Endothelial cell of umbilical vein (primary cell): ENCODE measurements at regions not wholly inside any gene's neighbourhood (a gene's known extent, or its start where the extent isn't known, plus 50 kb on each side); places are given as distances from the start of the nearest gene placed in this dataset.

Experiments
- BruUV-seq: library from RNA; stranded (reverse); fragments of 400-500 nt; replicated peaks from 2 replicates; lab custom pipeline; 2021; lab: Mats Ljungman, UMichigan
- CTCF ChIA-PET: fragments of 300-600, 350-600 bp; sonication (Branson Sonifier 250); formaldehyde crosslinking; loops from one replicate; lab custom pipeline; 2021; ENCODE audit warnings: antibody characterized with exemption, inconsistent platforms; lab: Charles Lee
- POLR2A ChIA-PET: fragments of 300-600, 350-600 bp; sonication (Branson Sonifier 250); formaldehyde crosslinking; loops from one replicate; lab custom pipeline; 2021; ENCODE audit warnings: antibody characterized with exemption, inconsistent platforms; lab: Charles Lee
- DNase-seq: peaks from one replicate; pipeline ENCODE4 v3.0.0-alpha.2; 2011; ENCODE audit warnings: low read depth, low spot score
- FAIRE-seq: peaks from 2 replicates; lab custom pipeline; 2011; peaks lifted over from hg19 to GRCh38; lab: Jason Lieb, UNC
- H2AFZ ChIP-seq: 2 replicates; pipeline ENCODE4 v1.6.0; 2012; ENCODE audit warnings: low read depth, low read length, control low read depth, inconsistent platforms
- H3K27ac ChIP-seq: 2 replicates; pipeline ENCODE4 v1.5.1; 2011; ENCODE audit warnings: low read depth, mild to moderate bottlenecking, control low read depth, low read length, moderate library complexity; ENCODE audit not compliant: insufficient read depth
- H3K27me3 ChIP-seq, 2 experiments: 2 replicates each; pipeline versions ENCODE4 v1.6.0 to v1.6.1; 2011; ENCODE audit warnings: low read length in 2 of 2, mixed read lengths in 1 of 2; ENCODE audit not compliant: control insufficient read depth in 2 of 2, insufficient read depth in 2 of 2
- H3K36me3 ChIP-seq, 2 experiments: 2 replicates in 1 of 2; 3 replicates in 1 of 2; pipeline ENCODE4 v1.5.1; 2011; ENCODE audit warnings: low read length in 2 of 2, mild to moderate bottlenecking in 1 of 2, moderate library complexity in 1 of 2; ENCODE audit not compliant: control insufficient read depth in 2 of 2, insufficient read depth in 2 of 2; ENCODE audit errors: extremely low read depth in 1 of 2
- H3K4me1 ChIP-seq: 3 replicates; pipeline ENCODE4 v1.5.1; 2011; ENCODE audit warnings: mild to moderate bottlenecking, low read length; ENCODE audit not compliant: control insufficient read depth, insufficient read depth; ENCODE audit errors: extremely low read depth
- H3K4me2 ChIP-seq: 2 replicates; pipeline ENCODE4 v1.6.1; 2011; ENCODE audit warnings: low read length, control low read depth, mixed read lengths; ENCODE audit not compliant: insufficient read depth
- H3K4me3 ChIP-seq, 3 experiments: fragments of 200-600 bp in 1 of 3; sonication (generic), shearing (Covaris generic) in 1 of 3; replicated peaks in 1 of 3; 2 replicates each; pipeline ENCODE4 v1.5.1; 2011 to 2016; ENCODE audit warnings: control low read depth in 3 of 3, low read length in 3 of 3, mild to moderate bottlenecking in 2 of 3, inconsistent platforms in 1 of 3, low read depth in 1 of 3, moderate library complexity in 1 of 3; ENCODE audit not compliant: insufficient read depth in 1 of 3
- H3K79me2 ChIP-seq: 2 replicates; pipeline ENCODE4 v1.6.0; 2012; ENCODE audit warnings: low read length, inconsistent platforms; ENCODE audit not compliant: control insufficient read depth, insufficient read depth
- H3K9ac ChIP-seq: replicated peaks from 2 replicates; pipeline ENCODE3; 2011; ENCODE audit warnings: low read length, control low read depth; ENCODE audit not compliant: insufficient read depth; ENCODE audit errors: extremely low read depth
- H3K9me1 ChIP-seq: replicated peaks from 3 replicates; pipeline ENCODE4 v1.6.0; 2011; ENCODE audit warnings: mild to moderate bottlenecking, low read length; ENCODE audit not compliant: control insufficient read depth, insufficient read depth; ENCODE audit errors: extremely low read depth
- H3K9me3 ChIP-seq: replicated peaks from 2 replicates; pipeline ENCODE4 v1.5.1; 2012; ENCODE audit warnings: low read length, inconsistent platforms; ENCODE audit not compliant: control insufficient read depth, insufficient read depth
- H4K20me1 ChIP-seq: replicated peaks from 2 replicates; pipeline ENCODE3; 2011; ENCODE audit warnings: mild to moderate bottlenecking, low read length; ENCODE audit not compliant: control insufficient read depth, insufficient read depth; ENCODE audit errors: extremely low read depth
- EZH2 ChIP-seq: IDR thresholded peaks from 2 replicates; pipeline ENCODE4 v1.6.1; 2012; ENCODE audit warnings: borderline replicate concordance, low read depth, mild to moderate bottlenecking, moderate library complexity, low read length, inconsistent platforms; ENCODE audit not compliant: severe bottlenecking
- FOS ChIP-seq: IDR thresholded peaks from 2 replicates; pipeline ENCODE4 v1.6.1; 2011; ENCODE audit warnings: mild to moderate bottlenecking, low read length, moderate library complexity, borderline replicate concordance; ENCODE audit not compliant: insufficient read depth
- GATA2 ChIP-seq: IDR thresholded peaks from 2 replicates; pipeline ENCODE4 v1.7.0; 2011; ENCODE audit warnings: low read depth, mild to moderate bottlenecking, moderate library complexity, mixed read lengths, low read length; ENCODE audit not compliant: insufficient read length, insufficient read depth
- JUN ChIP-seq: IDR thresholded peaks from 2 replicates; pipeline ENCODE4 v1.6.1; 2011; ENCODE audit warnings: borderline replicate concordance, low read depth; ENCODE audit not compliant: insufficient read length, insufficient read depth
- MYC ChIP-seq: IDR thresholded peaks from one replicate; pipeline ENCODE4 v1.6.1; 2011; ENCODE audit warnings: mild to moderate bottlenecking, low read depth, low read length
- POLR2A ChIP-seq: IDR thresholded peaks from 2 replicates; pipeline ENCODE4 v1.6.1; 2012; ENCODE audit warnings: low read depth, mild to moderate bottlenecking, control low read depth, low read length
- POLR2AphosphoS5 ChIP-seq: IDR thresholded peaks from 2 replicates; pipeline ENCODE4 v1.6.1; 2012; ENCODE audit warnings: low read depth, mild to moderate bottlenecking, control low read depth, low read length, moderate library complexity; ENCODE audit not compliant: insufficient read depth
- dilution Hi-C: fragments of 300-500 bp; cut with MboI; formaldehyde crosslinking; loops from one replicate; pipeline ENCODE4 v1.15.0; 2019; ENCODE audit warnings: low sequenced_read_pairs; ENCODE audit not compliant: extremely low pct_ligation_motif_present
- intact Hi-C: fragments of 100-400 bp; cut with micrococcal nuclease; formaldehyde crosslinking; loops from one replicate; pipeline ENCODE4 v1.10.0; 2022
- TF ChIP-seq, protein P1 (sequence below): IDR thresholded peaks from 2 replicates; pipeline ENCODE4 v1.6.1; 2011; ENCODE audit not compliant: insufficient read depth, insufficient read length

DNA sequence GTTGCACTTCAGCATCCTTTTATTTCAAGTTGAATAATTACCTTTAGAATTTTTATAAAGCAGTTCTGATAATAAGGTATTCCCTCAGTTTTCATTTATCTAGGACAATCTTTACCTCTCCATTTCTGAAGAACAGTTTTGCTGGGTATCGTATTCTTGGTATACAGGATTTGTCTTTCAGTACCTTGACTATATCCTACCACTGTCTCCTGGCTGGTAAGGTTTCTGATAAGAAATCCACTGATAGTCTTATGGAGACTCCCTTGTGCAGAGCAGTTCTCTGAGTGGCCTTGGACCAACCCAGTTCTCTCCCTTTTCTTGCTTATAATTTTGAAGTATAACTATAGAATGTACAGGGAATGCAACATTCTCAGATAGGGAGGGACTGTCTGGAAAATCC lies 51.3 kb upstream of the SAMD3 start:
- dilution Hi-C loops (no loop called here), intact Hi-C loops (no loop called here)
- H4K20me1 ChIP-seq = no peaks in the 10 kb centered on the region
- DNase-seq (no peak), FAIRE-seq (no peak)
- H2AFZ ChIP-seq = no peak overlapping the region
- no peak overlapping the region for H3K27ac ChIP-seq
- H3K27me3 ChIP-seq = no peaks in the 10 kb centered on the region
- no peak overlapping the region for H3K9ac ChIP-seq
- H3K9me1 ChIP-seq = no peaks in the 10 kb centered on the region
- no peak overlapping the region for H3K4me3 ChIP-seq
- H3K4me1 ChIP-seq = no peaks in the 10 kb centered on the region
- no TSS peak for BruUV-seq
- H3K79me2 ChIP-seq = no peaks in the 10 kb centered on the region
- H3K36me3 ChIP-seq = no peaks in the 10 kb centered on the region
- H3K4me2 ChIP-seq = no peak overlapping the region
- ChIA-PET POLR2A (no interaction called here), CTCF (no interaction called here)
- TF ChIP-seq JUN (no peak), POLR2A (no peak), EZH2 (no peak), POLR2AphosphoS5 (no peak), FOS (no peak), MYC (no peak), GATA2 (no peak)
- TF ChIP-seq, protein P1, sequence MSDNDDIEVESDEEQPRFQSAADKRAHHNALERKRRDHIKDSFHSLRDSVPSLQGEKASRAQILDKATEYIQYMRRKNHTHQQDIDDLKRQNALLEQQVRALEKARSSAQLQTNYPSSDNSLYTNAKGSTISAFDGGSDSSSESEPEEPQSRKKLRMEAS = no peak
- no peaks in the 10 kb centered on the region for H3K9me3 ChIP-seq
